T-cell (primary cell): ENCODE measurements at regions not wholly inside any gene's neighbourhood (a gene's known extent, or its start where the extent isn't known, plus 50 kb on each side); places are given as distances from the start of the nearest gene placed in this dataset.

Experiments
- ATAC-seq, 4 experiments: fragments of 200-7000 bp in 3 of 4; fragments of 150-1000 bp in 1 of 4; cut with Tn5 transposase; replicated peaks in 1 of 4; 1 replicate in 3 of 4; 2 replicates in 1 of 4; pipeline ENCODE4 v1.10.0; 2021; ENCODE audit warnings: moderate library complexity in 3 of 4, mild to moderate bottlenecking in 2 of 4, moderate number of reproducible peaks in 1 of 4
- CTCF ChIA-PET, 2 donors: fragments of 300-600 bp; sonication (Branson Sonifier 250); formaldehyde crosslinking; loops; one replicate each; lab custom pipeline; 2022; ENCODE audit warnings: antibody characterized with exemption in 2 of 2; lab: Charles Lee
- POLR2A ChIA-PET, 2 donors: fragments of 300-600 bp; sonication (Branson Sonifier 250); formaldehyde crosslinking; loops; one replicate each; lab custom pipeline; 2022; ENCODE audit warnings: antibody characterized with exemption in 2 of 2; lab: Charles Lee
- DNase-seq, 35 experiments: peaks; one replicate each; pipeline versions ENCODE4 v3.0.0 to v3.0.0-alpha.2; 2013 to 2023
- H3K27ac ChIP-seq: one replicate; pipeline ENCODE4 v1.5.1; 2013; ENCODE audit warnings: low read length
- H3K27me3 ChIP-seq, 2 experiments: replicated peaks in 1 of 2; 1 replicate in 1 of 2; 2 replicates in 1 of 2; pipeline versions ENCODE4 v1.6.1 to v1.7.0; 2013; ENCODE audit warnings: low read length in 1 of 2, mixed read lengths in 1 of 2; ENCODE audit not compliant: control insufficient read depth in 2 of 2, insufficient read depth in 2 of 2; ENCODE audit errors: extremely low read depth in 1 of 2
- H3K36me3 ChIP-seq, 2 donors: 1 replicate in 1 of 2; 2 replicates in 1 of 2; pipeline versions ENCODE4 v1.6.1 to v1.7.0; 2013; ENCODE audit warnings: low read length in 1 of 2; ENCODE audit not compliant: control insufficient read depth in 2 of 2, insufficient read depth in 1 of 2; ENCODE audit errors: extremely low read depth in 1 of 2
- H3K4me1 ChIP-seq, 2 experiments: 1 replicate in 1 of 2; 2 replicates in 1 of 2; pipeline versions ENCODE4 v1.6.1 to v1.7.0; 2013; ENCODE audit warnings: low read length in 2 of 2, mixed read lengths in 1 of 2; ENCODE audit not compliant: insufficient read depth in 2 of 2, control insufficient read depth in 1 of 2; ENCODE audit errors: extremely low read depth in 1 of 2
- H3K4me3 ChIP-seq, 2 donors: 1 replicate in 1 of 2; 2 replicates in 1 of 2; pipeline versions ENCODE4 v1.5.1 to v1.7.0; 2013; ENCODE audit warnings: mild to moderate bottlenecking in 2 of 2, low read length in 1 of 2, moderate library complexity in 1 of 2; ENCODE audit not compliant: control insufficient read depth in 1 of 2; ENCODE audit errors: extremely low read depth in 1 of 2
- H3K9me3 ChIP-seq: 2 replicates; pipeline ENCODE4 v1.7.0; 2013
- H3K27ac Mint-ChIP-seq, 2 donors: one replicate each; pipeline ENCODE4 v1.8.0; 2020 to 2021; ENCODE audit warnings: mild to moderate bottlenecking in 2 of 2, mixed read lengths in 2 of 2
- H3K27me3 Mint-ChIP-seq, 2 donors: one replicate each; pipeline ENCODE4 v1.8.0; 2021 to 2022; ENCODE audit warnings: mixed read lengths in 2 of 2
- H3K36me3 Mint-ChIP-seq: one replicate; pipeline ENCODE4 v1.8.0; 2021; ENCODE audit warnings: mixed read lengths
- H3K4me1 Mint-ChIP-seq, 3 donors: one replicate each; pipeline ENCODE4 v1.8.0; 2020 to 2022; ENCODE audit warnings: mixed read lengths in 3 of 3, mild to moderate bottlenecking in 1 of 3
- H3K4me3 Mint-ChIP-seq, 3 donors: one replicate each; pipeline ENCODE4 v1.8.0; 2020 to 2022; ENCODE audit warnings: mild to moderate bottlenecking in 3 of 3, mixed read lengths in 3 of 3, moderate library complexity in 3 of 3
- H3K9me3 Mint-ChIP-seq, 3 donors: one replicate each; pipeline ENCODE4 v1.8.0; 2020 to 2022; ENCODE audit warnings: mixed read lengths in 3 of 3
- WGBS: methylation state at CpG from one replicate; pipeline ENCODE4 v1.1.5; 2013; ENCODE audit warnings: missing lambda C conversion rate; ENCODE audit not compliant: insufficient coverage; 5-methylcytosine and 5-hydroxymethylcytosine counted together

DNA sequence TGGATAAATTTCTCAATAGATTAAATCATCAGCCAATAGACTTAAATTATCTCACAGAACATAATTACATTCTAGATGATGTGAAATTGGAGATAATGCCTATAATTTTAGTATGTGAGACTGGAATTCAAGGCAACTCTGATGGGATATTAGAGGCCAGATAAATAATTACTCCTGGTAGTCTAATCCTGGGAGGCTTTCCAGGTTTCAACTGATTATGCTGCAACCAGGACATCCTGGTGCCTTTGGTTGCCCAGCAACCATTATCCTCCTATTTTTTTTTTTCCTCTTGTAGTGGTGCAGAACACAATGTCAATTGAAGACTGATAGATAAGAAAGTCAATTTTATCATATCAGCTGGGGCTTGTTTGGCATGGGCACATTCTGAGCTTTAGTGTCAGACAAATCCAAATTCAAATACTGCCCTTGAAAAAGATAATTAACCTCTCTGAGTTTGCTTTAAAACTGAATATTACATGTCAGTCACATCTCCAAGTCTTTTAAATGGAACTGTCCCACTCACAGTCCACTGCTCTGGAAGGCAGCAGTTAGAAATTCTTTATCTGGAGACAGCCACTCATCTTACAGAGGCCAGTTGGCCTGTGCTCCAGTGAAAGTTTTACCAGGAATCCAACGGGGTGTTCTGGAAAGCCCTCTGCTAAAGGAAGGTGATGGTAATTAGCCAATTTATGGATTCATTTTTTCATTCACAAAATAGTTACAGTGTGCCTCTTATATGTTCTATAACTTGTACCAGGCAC is 95.3 kb upstream of the GUCY1A1 start:
- Histone ChIP-seq H3K27ac (no peak overlapping the region), H3K9me3 (no peaks in the 10 kb centered on the region), H3K4me1 (no peaks in the 10 kb centered on the region), H3K36me3 (no peaks in the 10 kb centered on the region), H3K27me3 (peaks cover 0 to 3% of the 10 kb centered on the region in 2 experiments), H3K4me3 (no peak overlapping the region)
- no peak overlapping the region for H3K4me3 Mint-ChIP-seq
- H3K27me3 Mint-ChIP-seq, result peaks cover 2 to 3% of the 10 kb centered on the region in 2 donors
- DNase-seq, result no peak
- no peak for ATAC-seq
- WGBS, result no CpG with 5 or more reads among the region's 1 CpG
- no peak overlapping the region for H3K27ac Mint-ChIP-seq
- no peaks in the 10 kb centered on the region for H3K4me1 Mint-ChIP-seq
- POLR2A ChIA-PET, result interaction anchor here in 1 of 2 donors (0.7 kb wide), 1 partner anchor 13 kb away, joined by 5 read pairs; no protein-coding TSS in a partner anchor
- CTCF ChIA-PET, result no interaction called here
- H3K9me3 Mint-ChIP-seq, result peaks cover 0 to 4% (median 0%) of the 10 kb centered on the region in 3 donors
- no peaks in the 10 kb centered on the region for H3K36me3 Mint-ChIP-seq

DNA sequence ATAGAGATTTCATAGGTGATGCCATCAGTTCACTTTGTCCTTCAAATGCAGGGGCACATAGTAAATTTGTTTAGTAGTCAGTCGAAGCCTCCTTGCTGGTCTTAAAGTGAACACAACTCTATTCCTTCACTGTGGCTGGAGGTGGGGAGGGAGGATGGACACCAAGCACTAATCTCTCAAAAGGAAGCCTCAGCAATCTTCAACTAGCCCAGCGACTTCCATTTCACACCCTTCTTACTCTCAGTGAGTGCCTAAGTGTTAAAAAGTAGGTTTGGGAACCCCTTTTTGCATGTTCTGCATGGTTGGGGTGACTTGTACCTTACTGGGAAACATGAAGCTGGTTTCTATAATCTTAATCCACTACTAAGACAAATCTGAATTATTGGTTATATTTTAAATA is 96.0 kb upstream of the GUCY1A1 start:
- no peak overlapping the region for H3K4me3 ChIP-seq
- peaks cover 0 to 3% of the 10 kb centered on the region in 2 experiments for H3K27me3 ChIP-seq
- no peak for DNase-seq
- ChIA-PET POLR2A (no interaction called here), CTCF (no interaction called here)
- ATAC-seq, result no peak
- no CpG with 5 or more reads among the region's 2 CpGs for WGBS
- no peaks in the 10 kb centered on the region for H3K36me3 Mint-ChIP-seq
- H3K27ac ChIP-seq, result no peak overlapping the region
- H3K27ac Mint-ChIP-seq, result no peak overlapping the region
- H3K4me1 Mint-ChIP-seq, result no peaks in the 10 kb centered on the region
- H3K36me3 ChIP-seq, result no peaks in the 10 kb centered on the region
- H3K4me3 Mint-ChIP-seq, result no peak overlapping the region
- peaks cover 2 to 4% of the 10 kb centered on the region in 2 donors for H3K27me3 Mint-ChIP-seq
- H3K4me1 ChIP-seq, result no peaks in the 10 kb centered on the region
- H3K9me3 Mint-ChIP-seq, result peaks cover 0 to 4% (median 0%) of the 10 kb centered on the region in 3 donors
- no peaks in the 10 kb centered on the region for H3K9me3 ChIP-seq

DNA sequence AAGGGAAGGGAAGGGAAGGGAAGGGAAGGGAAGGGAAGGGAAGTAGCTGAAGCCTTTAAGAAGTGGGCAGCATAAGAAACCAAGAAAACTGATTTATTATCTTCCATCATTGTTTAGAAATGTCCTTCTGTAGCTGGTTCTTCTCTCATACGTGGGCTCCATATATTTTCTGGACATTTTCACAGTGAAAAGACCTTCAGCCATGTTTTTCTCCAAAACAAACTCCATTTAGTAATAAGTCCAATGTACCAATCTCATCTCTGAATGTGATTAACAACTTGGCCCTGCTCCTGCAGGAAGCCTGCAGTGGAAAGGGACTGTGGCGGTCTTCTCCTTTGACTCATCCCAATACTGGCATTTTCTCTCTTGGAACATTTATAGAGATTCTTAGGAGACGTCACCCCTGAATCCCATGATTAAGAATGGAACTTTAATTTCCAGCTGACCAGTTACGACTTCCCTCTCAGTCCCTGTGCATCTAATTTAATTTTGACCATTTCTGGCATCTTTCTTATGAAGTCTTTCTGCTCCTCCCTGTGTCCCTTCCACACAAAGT is 96.6 kb upstream of the GUCY1A1 start:
- Histone ChIP-seq H3K4me1 (no peaks in the 10 kb centered on the region), H3K9me3 (no peaks in the 10 kb centered on the region), H3K4me3 (no peak overlapping the region), H3K27me3 (peaks cover 0 to 3% of the 10 kb centered on the region in 2 experiments), H3K36me3 (no peaks in the 10 kb centered on the region), H3K27ac (no peak overlapping the region)
- Mint-ChIP-seq H3K9me3 (peaks cover 0 to 4% (median 0%) of the 10 kb centered on the region in 3 donors), H3K4me3 (no peak overlapping the region), H3K27me3 (peaks cover 2 to 4% of the 10 kb centered on the region in 2 donors), H3K27ac (no peak overlapping the region), H3K4me1 (no peaks in the 10 kb centered on the region), H3K36me3 (no peaks in the 10 kb centered on the region)
- POLR2A ChIA-PET, result no interaction called here
- CTCF ChIA-PET, result no interaction called here
- no peak for ATAC-seq
- no peak for DNase-seq
- WGBS, result 72% methylated on average over 3 of the region's 4 CpGs

- ChIA-PET CTCF (no interaction called here), POLR2A (no interaction called here)
- H3K9me3 Mint-ChIP-seq, result peaks cover 0 to 4% (median 0%) of the 10 kb centered on the region in 3 donors
- no peaks in the 10 kb centered on the region for H3K9me3 ChIP-seq
- no peak overlapping the region for H3K4me3 ChIP-seq
- DNase-seq (no peak), ATAC-seq (no peak)
- no peak overlapping the region for H3K27ac ChIP-seq
- no peaks in the 10 kb centered on the region for H3K36me3 ChIP-seq
- peaks cover 2 to 4% of the 10 kb centered on the region in 2 donors for H3K27me3 Mint-ChIP-seq
- no peak overlapping the region for H3K4me3 Mint-ChIP-seq
- no peak overlapping the region for H3K27ac Mint-ChIP-seq
- H3K4me1 Mint-ChIP-seq, result no peaks in the 10 kb centered on the region
- WGBS, result no CpG with 5 or more reads among the region's 3 CpGs
- H3K27me3 ChIP-seq, result peaks cover 0 to 3% of the 10 kb centered on the region in 2 experiments
- H3K36me3 Mint-ChIP-seq, result no peaks in the 10 kb centered on the region
- no peaks in the 10 kb centered on the region for H3K4me1 ChIP-seq
These were observed 97.2 kb upstream of the GUCY1A1 start for GRCh38 chr4:155569471-155569870.

DNA sequence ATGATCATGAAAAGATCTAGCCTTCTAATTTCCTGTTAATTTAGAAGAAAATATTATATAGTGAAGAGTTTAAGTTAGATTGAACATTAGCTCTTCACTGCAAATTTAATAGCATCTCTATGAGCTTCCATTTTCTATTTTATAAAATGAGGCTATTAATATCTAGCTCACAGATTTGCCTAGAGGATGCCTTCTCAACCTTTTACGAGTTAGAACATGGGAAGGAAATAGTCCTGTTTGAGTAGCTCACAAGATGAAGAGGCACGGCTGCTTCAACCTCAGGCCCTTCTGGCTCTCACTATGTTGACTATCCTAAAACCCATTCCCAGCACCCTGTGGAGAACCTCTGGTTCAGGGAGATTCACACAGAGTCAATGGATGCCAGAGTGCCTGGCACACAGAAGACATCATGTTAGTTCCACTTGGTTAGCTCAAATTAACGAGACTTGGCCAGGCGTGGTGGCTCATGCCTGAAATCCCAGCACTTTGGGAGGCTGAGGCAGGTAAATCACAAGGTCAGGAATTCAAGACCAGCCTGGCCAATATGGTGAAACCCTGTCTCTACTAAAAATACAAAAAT is 97.9 kb upstream of the GUCY1A1 start:
- no peak for ATAC-seq

GRCh38 chr4:155566354-155566753 is 100.3 kb upstream of the GUCY1A1 start:
- DNase-seq (no peak), ATAC-seq (no peak)
- no peaks in the 10 kb centered on the region for H3K27me3 ChIP-seq
- H3K4me1 ChIP-seq, result no peaks in the 10 kb centered on the region
- no peaks in the 10 kb centered on the region for H3K9me3 Mint-ChIP-seq
- H3K4me3 Mint-ChIP-seq, result no peak overlapping the region
- WGBS, result 100% methylated on average over 1 of the region's 1 CpG
- no peaks in the 10 kb centered on the region for H3K4me1 Mint-ChIP-seq
- H3K27me3 Mint-ChIP-seq, result peaks cover 2 to 8% of the 10 kb centered on the region in 2 donors
- no peaks in the 10 kb centered on the region for H3K36me3 Mint-ChIP-seq
- H3K9me3 ChIP-seq, result no peaks in the 10 kb centered on the region
- POLR2A ChIA-PET, result no interaction called here
- H3K27ac ChIP-seq, result no peak overlapping the region
- no peak overlapping the region for H3K27ac Mint-ChIP-seq
- H3K36me3 ChIP-seq, result no peaks in the 10 kb centered on the region
- no peak overlapping the region for H3K4me3 ChIP-seq
- CTCF ChIA-PET, result no interaction called here

More for the DNA sequence above, 97.9 kb upstream of the GUCY1A1 start:
- Histone ChIP-seq H3K27me3 (peaks cover 0 to 3% of the 10 kb centered on the region in 2 experiments), H3K4me3 (no peak overlapping the region), H3K9me3 (no peaks in the 10 kb centered on the region), H3K4me1 (no peaks in the 10 kb centered on the region), H3K36me3 (no peaks in the 10 kb centered on the region), H3K27ac (no peak overlapping the region)
- POLR2A ChIA-PET, result no interaction called here
- CTCF ChIA-PET, result no interaction called here
- DNase-seq, result no peak
- WGBS, result 92% methylated on average over 2 of the region's 4 CpGs
- no peak overlapping the region for H3K27ac Mint-ChIP-seq
- no peaks in the 10 kb centered on the region for H3K36me3 Mint-ChIP-seq
- H3K4me1 Mint-ChIP-seq, result no peaks in the 10 kb centered on the region
- peaks cover 0 to 4% (median 0%) of the 10 kb centered on the region in 3 donors for H3K9me3 Mint-ChIP-seq
- no peak overlapping the region for H3K4me3 Mint-ChIP-seq
- H3K27me3 Mint-ChIP-seq, result peaks cover 2 to 4% of the 10 kb centered on the region in 2 donors
